Uterus (tissue), 3 donors: ENCODE measurements at regions not wholly inside any gene's neighbourhood (a gene's known extent, or its start where the extent isn't known, plus 50 kb on each side); places are given as distances from the start of the nearest gene placed in this dataset.
"Not testable (repeated sequence)": the region's sequence is repeated elsewhere in the genome, so short reads cannot be mapped to it uniquely, and the experiment has no call there.

Source experiments
- DNase-seq, 2 donors: peaks; one replicate each; pipeline ENCODE4 v3.0.0-alpha.2; 2019 to 2020
- H3K27ac ChIP-seq, 2 donors: fragments of 200-600 bp; sonication (generic); 1 replicate in 1 of 2; 2 replicates in 1 of 2; pipeline ENCODE4 v1.5.1; 2016 to 2018
- H3K27me3 ChIP-seq, 2 donors: fragments of 200-600 bp; sonication (generic); one replicate each; pipeline ENCODE4 v1.5.1; 2018 to 2019; ENCODE audit warnings: control low read depth in 1 of 2
- H3K36me3 ChIP-seq, 2 donors: fragments of 200-600 bp; sonication (generic); one replicate each; pipeline ENCODE4 v1.5.1; 2019; ENCODE audit warnings: control low read depth in 1 of 2
- H3K4me1 ChIP-seq, 2 donors: fragments of 200-600 bp; sonication (generic); one replicate each; pipeline ENCODE4 v1.5.1; 2018 to 2019; ENCODE audit warnings: control low read depth in 1 of 2
- H3K4me3 ChIP-seq, 2 donors: fragments of 200-600 bp; sonication (generic); 1 replicate in 1 of 2; 2 replicates in 1 of 2; pipeline ENCODE4 v1.5.1; 2018 to 2019; ENCODE audit warnings: mild to moderate bottlenecking in 1 of 2
- H3K9me3 ChIP-seq, 2 donors: fragments of 200-600 bp; sonication (generic); one replicate each; pipeline ENCODE4 v1.5.1; 2019; ENCODE audit warnings: control low read depth in 1 of 2
- CTCF ChIP-seq, 4 experiments: fragments of 200-600 bp in 2 of 4; fragments of 450-650 bp in 2 of 4; sonication (generic) in 2 of 4; IDR thresholded peaks; one replicate each; pipeline ENCODE4 v1.5.1; 2016 to 2019; ENCODE audit warnings: antibody characterized with exemption in 4 of 4, mild to moderate bottlenecking in 2 of 4, moderate library complexity in 1 of 4
- POLR2A ChIP-seq, 2 donors: fragments of 450-650 bp; IDR thresholded peaks; one replicate each; pipeline ENCODE4 v1.6.1; 2016; ENCODE audit warnings: antibody characterized with exemption in 2 of 2, mild to moderate bottlenecking in 1 of 2, moderate library complexity in 1 of 2
- intact Hi-C: fragments of 100-400 bp; cut with DNase I; formaldehyde crosslinking; loops from one replicate; pipeline ENCODE4 v1.15.1; 2023; ENCODE audit warnings: low total_unique reads
- donor health status: DM: yes; HTN: yes; CAD: no.

GRCh38 chr1:114251573-114251939 lies 97.9 kb upstream of the SYT6 start:
- Histone ChIP-seq H3K27ac (no peak overlapping the region), H3K4me1 (no peaks in the 10 kb centered on the region), H3K9me3 (no peaks in the 10 kb centered on the region), H3K27me3 (no peaks in the 10 kb centered on the region), H3K4me3 (no peak overlapping the region), H3K36me3 (no peaks in the 10 kb centered on the region)
- intact Hi-C loops = no loop called here
- no peak for DNase-seq
- TF ChIP-seq POLR2A (IDR thresholded peaks at IDR 0.05) = no peak

GRCh38 chr1:114250683-114251572 lies 97.3 kb upstream of the SYT6 start:
- intact Hi-C loops = no loop called here
- Histone ChIP-seq H3K9me3 (no peaks in the 10 kb centered on the region), H3K36me3 (no peaks in the 10 kb centered on the region), H3K27ac (no peak overlapping the region), H3K4me1 (no peaks in the 10 kb centered on the region), H3K4me3 (no peak overlapping the region), H3K27me3 (no peaks in the 10 kb centered on the region)
- DNase-seq = no peak
- TF ChIP-seq CTCF (IDR thresholded peaks at IDR 0.05) = no peak
- TF ChIP-seq POLR2A (IDR thresholded peaks at IDR 0.05) = no peak

- Histone ChIP-seq H3K9me3 (no peaks in the 10 kb centered on the region), H3K4me3 (no peak overlapping the region), H3K36me3 (no peaks in the 10 kb centered on the region), H3K4me1 (no peaks in the 10 kb centered on the region), H3K27me3 (no peaks in the 10 kb centered on the region), H3K27ac (no peak overlapping the region)
- TF ChIP-seq CTCF (IDR thresholded peaks at IDR 0.05) = no peak
- TF ChIP-seq POLR2A (IDR thresholded peaks at IDR 0.05) = no peak
- intact Hi-C loops = no loop called here
- DNase-seq = no peak
These were observed 96.0 kb upstream of the SYT6 start for GRCh38 chr1:114249691-114250090.

- Histone ChIP-seq H3K27me3 (no peaks in the 10 kb centered on the region), H3K36me3 (no peaks in the 10 kb centered on the region), H3K27ac (no peak overlapping the region), H3K4me3 (no peak overlapping the region), H3K4me1 (no peaks in the 10 kb centered on the region), H3K9me3 (no peaks in the 10 kb centered on the region)
- DNase-seq = no peak
- intact Hi-C loops = no loop called here
- no peak for TF ChIP-seq POLR2A (IDR thresholded peaks at IDR 0.05)
- TF ChIP-seq CTCF (IDR thresholded peaks at IDR 0.05) = no peak
These were observed 94.5 kb upstream of the SYT6 start for GRCh38 chr1:114248162-114248561.

- H3K27ac ChIP-seq, H3K27me3 ChIP-seq, H3K4me1 ChIP-seq, DNase-seq, H3K4me3 ChIP-seq, H3K9me3 ChIP-seq, H3K36me3 ChIP-seq, intact Hi-C loops: not testable (repeated sequence)
These were observed 89.0 kb upstream of the SYT6 start for GRCh38 chr1:114242531-114243210.

GRCh38 chr1:114238053-114238452 lies 84.4 kb upstream of the SYT6 start:
- TF ChIP-seq POLR2A (IDR thresholded peaks at IDR 0.05) (no peak), CTCF (IDR thresholded peaks at IDR 0.05) (no peak)
- intact Hi-C loops = no loop called here
- Histone ChIP-seq H3K27ac (no peak overlapping the region), H3K36me3 (no peaks in the 10 kb centered on the region), H3K4me3 (no peak overlapping the region), H3K4me1 (no peaks in the 10 kb centered on the region), H3K27me3 (no peaks in the 10 kb centered on the region), H3K9me3 (no peaks in the 10 kb centered on the region)
- no peak for DNase-seq
